Cardiac fibroblast (primary cell): ENCODE measurements at regions not wholly inside any gene's neighbourhood (a gene's known extent, or its start where the extent isn't known, plus 50 kb on each side); places are given as distances from the start of the nearest gene placed in this dataset.

Source experiments
- DNase-seq, 2 donors: peaks; one replicate each; pipeline versions ENCODE4 v3.0.0 to v3.0.0-alpha.2; 2010; ENCODE audit warnings: low read depth in 2 of 2
- H3K4me3 ChIP-seq, 2 donors: replicated peaks in 1 of 2; 1 replicate in 1 of 2; 2 replicates in 1 of 2; pipeline ENCODE4 v1.5.1; 2011; ENCODE audit warnings: low read depth in 2 of 2, low read length in 2 of 2, mild to moderate bottlenecking in 2 of 2, moderate library complexity in 1 of 2
- CTCF ChIP-seq: IDR thresholded peaks from one replicate; pipeline ENCODE4 v1.5.1; 2011; ENCODE audit warnings: low read depth, mild to moderate bottlenecking, low read length, inconsistent platforms

- no peak for TF ChIP-seq CTCF
- DNase-seq: no peak
- H3K4me3 ChIP-seq: no peak overlapping the region
Measured at GRCh38 chr20:48458003-48458377, 369.8 kb downstream of the PREX1 start.

- TF ChIP-seq CTCF: no peak
- no peak overlapping the region for H3K4me3 ChIP-seq
- DNase-seq: no peak
Measured at GRCh38 chr20:48457193-48458002, 370.4 kb downstream of the PREX1 start.

DNA sequence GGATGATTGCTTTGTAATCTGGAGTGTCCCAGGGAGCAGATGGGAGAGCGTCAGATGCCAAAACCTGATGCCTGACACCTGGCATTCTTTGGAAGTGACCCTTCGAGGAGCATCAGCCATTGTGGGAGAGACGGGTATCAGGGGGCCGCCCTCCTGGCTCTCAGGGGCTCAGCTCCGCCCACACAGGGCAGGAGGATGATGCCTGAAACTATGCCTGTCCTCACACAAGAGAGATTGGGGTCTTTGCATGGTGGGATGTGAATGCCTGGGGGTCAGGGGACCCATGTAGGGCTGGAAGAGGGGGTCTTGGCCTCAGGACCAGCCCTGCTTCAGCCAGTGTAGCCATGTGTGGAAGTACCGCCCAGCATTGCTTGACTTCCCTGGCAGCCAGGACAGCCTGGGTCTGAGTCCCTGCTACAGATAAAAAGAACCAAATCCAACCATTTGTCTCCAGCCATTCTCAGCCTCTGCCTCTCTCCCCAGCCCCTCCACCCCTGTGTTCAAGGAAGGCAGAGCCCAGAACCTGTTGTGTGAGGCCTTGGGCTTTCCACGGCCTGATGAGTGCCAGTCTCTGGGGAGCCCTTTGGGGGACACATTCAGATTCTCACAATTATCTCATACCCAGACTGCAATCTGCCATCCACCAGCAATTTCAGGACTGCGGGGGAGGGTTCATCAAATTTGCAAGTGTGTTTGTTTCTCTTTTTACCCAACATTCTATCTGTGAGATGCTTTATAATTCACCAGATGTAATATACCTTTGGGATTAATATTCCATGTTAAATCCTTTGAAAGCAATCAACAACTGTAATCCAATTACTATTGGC, 371.2 kb downstream of the PREX1 start:
- DNase-seq: no peak
- no peak overlapping the region for H3K4me3 ChIP-seq
- TF ChIP-seq CTCF: no peak

DNA sequence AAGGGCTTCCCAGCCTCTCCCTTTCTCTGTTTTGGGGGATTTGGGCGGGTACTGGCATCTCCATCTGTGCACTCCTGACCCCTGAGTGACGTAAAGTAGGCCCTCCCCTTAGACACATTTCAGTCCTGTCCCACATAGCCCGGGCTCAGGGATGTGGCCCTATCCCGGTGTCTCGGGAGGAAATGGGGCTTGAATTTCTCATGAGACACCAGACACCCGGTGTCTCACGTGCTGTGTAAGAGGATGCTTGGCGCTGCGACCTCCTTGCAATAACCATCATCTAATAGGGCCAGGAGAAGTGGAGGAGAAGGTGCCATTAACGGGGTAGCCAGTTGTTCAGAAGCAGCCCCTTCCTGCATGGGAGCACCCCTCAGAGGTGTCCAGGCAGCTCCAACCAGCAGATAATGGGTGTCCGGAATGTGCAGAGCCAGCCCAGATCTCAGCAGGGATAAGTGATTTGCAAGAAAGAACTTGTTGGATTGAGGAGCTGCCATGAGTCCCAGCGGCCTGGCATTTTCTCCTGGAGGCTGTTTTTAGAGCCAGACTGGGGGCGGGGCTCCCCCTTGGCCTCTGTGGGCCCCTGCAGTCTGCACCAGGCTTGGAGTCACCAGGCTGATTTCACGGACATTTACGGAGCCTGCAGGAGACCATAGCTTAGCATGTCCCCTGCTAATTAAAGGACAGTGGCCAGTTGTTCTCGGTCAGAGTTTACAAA, 372.0 kb downstream of the PREX1 start:
- no peak for TF ChIP-seq CTCF
- DNase-seq: no peak
- H3K4me3 ChIP-seq: no peak overlapping the region

- no peak overlapping the region for H3K4me3 ChIP-seq
- no peak for DNase-seq
- TF ChIP-seq CTCF: no peak
Measured at GRCh38 chr20:48454671-48455490, 372.9 kb downstream of the PREX1 start.

GRCh38 chr20:48453477-48454093, 374.2 kb downstream of the PREX1 start:
- no peak for DNase-seq
- TF ChIP-seq CTCF: no peak
- H3K4me3 ChIP-seq: no peak overlapping the region
